K562 (cell line): ENCODE measurements at regions not wholly inside any gene's neighbourhood (a gene's known extent, or its start where the extent isn't known, plus 50 kb on each side); places are given as distances from the start of the nearest gene placed in this dataset.

Source experiments
- ATAC-seq: fragments of 200-7000 bp; cut with Tn5 transposase; 3 replicates; pipeline ENCODE4 v1.9.1; 2020; ENCODE audit warnings: moderate library complexity
- BruUV-seq: library from RNA; stranded (reverse); fragments of 400-500 nt; replicated peaks from 2 replicates; lab custom pipeline; 2021; lab: Mats Ljungman, UMichigan
- CTCF ChIA-PET: fragments of 300-600 bp; formaldehyde crosslinking; extraction: SDS; loops from one replicate; lab custom pipeline; 2021; ENCODE audit warnings: low intra/inter-chr PET ratio; lab: Yijun Ruan, JAX
- POLR2A ChIA-PET: fragments of 300-600, 350-650 bp; sonication (Branson Sonifier 250); formaldehyde crosslinking; extraction: SDS; loops from one replicate; lab custom pipeline; 2021; ENCODE audit warnings: antibody characterized with exemption, inconsistent platforms; lab: Yijun Ruan, JAX
- DNase-seq, 4 experiments: peaks; one replicate each; pipeline versions ENCODE4 v3.0.0 to v3.0.0-alpha.2; 2011 to 2018; ENCODE audit warnings: low spot score in 3 of 4, mixed read lengths in 3 of 4; ENCODE audit errors: extremely low read depth in 1 of 4
- FAIRE-seq: peaks from 2 replicates; lab custom pipeline; 2011; peaks lifted over from hg19 to GRCh38; lab: Jason Lieb, UNC
- H2AFZ ChIP-seq: 2 replicates; pipeline ENCODE4 v1.6.0; 2011; ENCODE audit warnings: low read depth, low read length, control low read depth, inconsistent platforms
- H3K27ac ChIP-seq: fragments of 200-600 bp; 3 replicates; pipeline ENCODE4 v1.8.0; 2011; ENCODE audit warnings: low read depth, mild to moderate bottlenecking, control low read depth, inconsistent platforms, low read length, moderate library complexity, mixed read lengths; ENCODE audit errors: extremely low read depth
- H3K27me3 ChIP-seq, 2 experiments: fragments of 300-600 bp in 1 of 2; 2 replicates in 1 of 2; 3 replicates in 1 of 2; pipeline versions ENCODE4 v1.6.0 to v1.8.0; 2011; ENCODE audit warnings: inconsistent platforms in 2 of 2, low read length in 2 of 2, mild to moderate bottlenecking in 1 of 2, mixed read lengths in 1 of 2, moderate library complexity in 1 of 2; ENCODE audit not compliant: control insufficient read depth in 2 of 2, insufficient read depth in 2 of 2
- H3K36me3 ChIP-seq: fragments of 300-600 bp; 3 replicates; pipeline ENCODE4 v1.8.0; 2011; ENCODE audit warnings: mild to moderate bottlenecking, low read length, inconsistent platforms; ENCODE audit not compliant: control insufficient read depth, insufficient read depth
- H3K4me1 ChIP-seq, 2 experiments: fragments of 200-600 bp in 1 of 2; replicated peaks in 1 of 2; 2 replicates in 1 of 2; 3 replicates in 1 of 2; pipeline versions ENCODE4 v1.5.1 to v1.8.0; 2011; ENCODE audit warnings: inconsistent platforms in 2 of 2, low read length in 2 of 2, mild to moderate bottlenecking in 1 of 2, mixed read lengths in 1 of 2, moderate library complexity in 1 of 2; ENCODE audit not compliant: control insufficient read depth in 2 of 2, insufficient read depth in 2 of 2
- H3K4me2 ChIP-seq: 2 replicates; pipeline ENCODE4 v1.6.1; 2011; ENCODE audit warnings: low read length, control low read depth, inconsistent platforms, mixed read lengths; ENCODE audit not compliant: insufficient read depth
- H3K4me3 ChIP-seq: fragments of 200-600 bp; sonication (generic), shearing (Covaris generic); 2 replicates; pipeline ENCODE4 v1.5.1; 2016; ENCODE audit warnings: control low read depth, inconsistent platforms
- H3K79me2 ChIP-seq: fragments of 200-600 bp; 3 replicates; pipeline ENCODE4 v1.8.0; 2011; ENCODE audit warnings: low read length, inconsistent platforms; ENCODE audit not compliant: control insufficient read depth, insufficient read depth
- H3K9ac ChIP-seq, 2 experiments: 2 replicates each; pipeline versions ENCODE4 v1.6.0 to v1.6.1; 2011; ENCODE audit warnings: low read depth in 2 of 2, low read length in 2 of 2, control low read depth in 1 of 2, inconsistent platforms in 1 of 2, mild to moderate bottlenecking in 1 of 2, mixed read lengths in 1 of 2; ENCODE audit not compliant: insufficient read depth in 1 of 2
- H3K9me1 ChIP-seq: one replicate; pipeline ENCODE4 v1.6.0; 2011; ENCODE audit warnings: inconsistent platforms, mild to moderate bottlenecking, low read length, moderate library complexity; ENCODE audit not compliant: control insufficient read depth, insufficient read depth
- H3K9me3 ChIP-seq: replicated peaks from 2 replicates; pipeline ENCODE4 v1.5.1; 2011; ENCODE audit warnings: low read depth, low read length, inconsistent platforms; ENCODE audit not compliant: control insufficient read depth, insufficient read depth
- H4K20me1 ChIP-seq: replicated peaks from 2 replicates; pipeline ENCODE4 v1.6.1; 2011; ENCODE audit warnings: low read length, inconsistent platforms, mixed read lengths; ENCODE audit not compliant: control insufficient read depth, insufficient read depth
- BCL6 ChIP-seq: fragments of 250-450 bp; sonication (Bioruptor Pico); IDR thresholded peaks from 2 replicates; pipeline ENCODE4 v1.4.0; 2020
- C11orf30 ChIP-seq: fragments of 450-650 bp; IDR thresholded peaks from 2 replicates; pipeline ENCODE4 v1.6.1; 2016; ENCODE audit warnings: low read depth, mild to moderate bottlenecking
- ELF1 ChIP-seq: fragments of 200-800 bp; sonication (Bioruptor generic); IDR thresholded peaks from 2 replicates; pipeline ENCODE4 v1.6.1; 2016; ENCODE audit warnings: missing genetic modification characterization, missing compliant biosample characterization
- FOXO4 ChIP-seq: fragments of 450-650 bp; formaldehyde crosslinking; IDR thresholded peaks from 2 replicates; pipeline ENCODE4 v1.4.0; 2020; ENCODE audit warnings: mild to moderate bottlenecking, moderate library complexity
- FOXP1 ChIP-seq: sonication (generic); formaldehyde crosslinking; IDR thresholded peaks from 2 replicates; pipeline ENCODE4 v1.8.0; 2022; ENCODE audit warnings: mild to moderate bottlenecking, missing genetic modification reagents
- GABPB2 ChIP-seq: fragments of 250-450 bp; sonication (Bioruptor Pico); conservative IDR thresholded peaks from 2 replicates; pipeline ENCODE4 v1.5.1; 2021; ENCODE audit warnings: mild to moderate bottlenecking
- MAFF ChIP-seq: IDR thresholded peaks from 2 replicates; pipeline ENCODE4 v1.6.1; 2012; ENCODE audit warnings: low read length, improper control_type of control experiment
- MAFG ChIP-seq: fragments of 450-650 bp; conservative IDR thresholded peaks from 2 replicates; pipeline ENCODE4 v1.6.1; 2016; ENCODE audit warnings: missing genetic modification characterization, missing compliant biosample characterization
- MAFK ChIP-seq: IDR thresholded peaks from 2 replicates; pipeline ENCODE4 v1.6.1; 2011; ENCODE audit warnings: low read length, improper control_type of control experiment
- NELFE ChIP-seq: IDR thresholded peaks from 2 replicates; pipeline ENCODE4 v1.6.1; 2011; ENCODE audit warnings: mild to moderate bottlenecking; ENCODE audit not compliant: insufficient read depth, insufficient read length
- RBM17 ChIP-seq: fragments of 200-400 bp; formaldehyde crosslinking; IDR thresholded peaks from 2 replicates; pipeline ENCODE4 v1.6.1; 2017; ENCODE audit warnings: low read depth, mild to moderate bottlenecking, low read length, borderline replicate concordance
- SRSF3 ChIP-seq: fragments of 200-400 bp; formaldehyde crosslinking; IDR thresholded peaks from 2 replicates; pipeline ENCODE4 v1.6.1; 2016; ENCODE audit warnings: mild to moderate bottlenecking, low read length, moderate library complexity; ENCODE audit not compliant: insufficient read depth
- ZNF316 ChIP-seq: fragments of 450-650 bp; IDR thresholded peaks from 2 replicates; pipeline ENCODE4 v1.6.1; 2016
- WGBS: fragments of 100-300 bp; shearing (Covaris generic); methylation state at CpG from one replicate; pipeline ENCODE4 v1.1.6; 2016; ENCODE audit warnings: low coverage, mixed read lengths; ENCODE audit not compliant: insufficient coverage; ENCODE audit errors: missing lambda C conversion rate; 5-methylcytosine and 5-hydroxymethylcytosine counted together
- in situ Hi-C: fragments of 300-500 bp; cut with MboI; formaldehyde crosslinking; loops from 4 replicates; pipeline ENCODE4 v1.15.0; 2018; ENCODE audit warnings: inconsistent platforms, mixed read lengths
- intact Hi-C: fragments of 100-400 bp; cut with micrococcal nuclease; formaldehyde crosslinking; loops from 2 replicates; pipeline ENCODE4 v1.14.2; 2022
- TF ChIP-seq, protein P1 (sequence below): fragments of 250-450 bp; sonication (Bioruptor Pico); IDR thresholded peaks from 2 replicates; pipeline ENCODE4 v1.8.0; 2022; ENCODE audit warnings: moderate library complexity, mild to moderate bottlenecking, inconsistent platforms
- TF ChIP-seq, protein P2 (sequence below): sonication (generic); formaldehyde crosslinking; IDR thresholded peaks from 2 replicates; pipeline ENCODE4 v1.8.1; 2023; ENCODE audit warnings: missing genetic modification reagents, mild to moderate bottlenecking, borderline replicate concordance
- TF ChIP-seq, protein P3 (sequence below): fragments of 250-450 bp; sonication (Bioruptor Pico); IDR thresholded peaks from 2 replicates; pipeline ENCODE4 v1.5.0; 2020; ENCODE audit warnings: mild to moderate bottlenecking

DNA sequence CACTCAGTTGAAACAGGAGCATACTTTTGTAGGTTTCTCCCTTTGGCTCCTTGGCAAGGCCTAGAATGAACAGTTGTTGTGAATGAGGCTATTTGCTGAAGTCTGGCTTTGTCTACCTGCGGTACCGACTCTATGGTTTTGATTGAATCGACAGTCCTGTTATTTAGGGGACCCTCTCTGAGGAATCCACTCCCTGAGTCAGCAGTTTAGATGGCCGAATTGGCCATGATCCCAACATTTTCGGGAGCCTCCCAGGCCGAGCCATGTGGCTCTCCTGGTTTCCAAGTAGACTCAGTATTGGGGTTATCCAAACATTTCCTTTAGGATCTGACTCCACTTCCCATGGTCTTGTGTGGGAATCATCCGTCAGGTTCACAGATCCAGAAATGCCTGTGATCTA lies 394.8 kb upstream of the MAF start:
- Histone ChIP-seq H3K27me3 (no peaks in the 10 kb centered on the region; a peak in 1 of 5 replicates), H3K4me2 (no peak overlapping the region), H3K27ac (no peak overlapping the region), H2AFZ (no peak overlapping the region), H3K4me3 (no peak overlapping the region), H3K79me2 (no peaks in the 10 kb centered on the region), H3K9ac (no peak overlapping the region; a peak in 1 of 4 replicates), H3K4me1 (peaks cover 3 to 18% of the 10 kb centered on the region in 2 experiments; a peak in 3 of 5 replicates), H4K20me1 (no peaks in the 10 kb centered on the region), H3K9me3 (no peaks in the 10 kb centered on the region), H3K36me3 (no peaks in the 10 kb centered on the region), H3K9me1 (no peaks in the 10 kb centered on the region)
- ATAC-seq: no peak
- CTCF ChIA-PET: no interaction called here
- in situ Hi-C loops (no loop called here), intact Hi-C loops (no loop called here)
- FAIRE-seq: no peak
- WGBS: 69% methylated on average over 7 of the region's 7 CpGs
- POLR2A ChIA-PET: no interaction called here
- no TSS peak for BruUV-seq
- no peak for DNase-seq
- TF ChIP-seq GABPB2 (CRISPR knock-in tag): no peak
- TF ChIP-seq MAFK: peak; percentile 83
- TF ChIP-seq BCL6 (CRISPR knock-in tag): no peak
- peak; percentile 76 for TF ChIP-seq MAFG (tag)
- TF ChIP-seq, protein P1, sequence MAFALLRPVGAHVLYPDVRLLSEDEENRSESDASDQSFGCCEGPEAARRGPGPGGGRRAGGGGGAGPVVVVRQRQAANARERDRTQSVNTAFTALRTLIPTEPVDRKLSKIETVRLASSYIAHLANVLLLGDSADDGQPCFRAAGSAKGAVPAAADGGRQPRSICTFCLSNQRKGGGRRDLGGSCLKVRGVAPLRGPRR: no peak
- TF ChIP-seq, protein P2, sequence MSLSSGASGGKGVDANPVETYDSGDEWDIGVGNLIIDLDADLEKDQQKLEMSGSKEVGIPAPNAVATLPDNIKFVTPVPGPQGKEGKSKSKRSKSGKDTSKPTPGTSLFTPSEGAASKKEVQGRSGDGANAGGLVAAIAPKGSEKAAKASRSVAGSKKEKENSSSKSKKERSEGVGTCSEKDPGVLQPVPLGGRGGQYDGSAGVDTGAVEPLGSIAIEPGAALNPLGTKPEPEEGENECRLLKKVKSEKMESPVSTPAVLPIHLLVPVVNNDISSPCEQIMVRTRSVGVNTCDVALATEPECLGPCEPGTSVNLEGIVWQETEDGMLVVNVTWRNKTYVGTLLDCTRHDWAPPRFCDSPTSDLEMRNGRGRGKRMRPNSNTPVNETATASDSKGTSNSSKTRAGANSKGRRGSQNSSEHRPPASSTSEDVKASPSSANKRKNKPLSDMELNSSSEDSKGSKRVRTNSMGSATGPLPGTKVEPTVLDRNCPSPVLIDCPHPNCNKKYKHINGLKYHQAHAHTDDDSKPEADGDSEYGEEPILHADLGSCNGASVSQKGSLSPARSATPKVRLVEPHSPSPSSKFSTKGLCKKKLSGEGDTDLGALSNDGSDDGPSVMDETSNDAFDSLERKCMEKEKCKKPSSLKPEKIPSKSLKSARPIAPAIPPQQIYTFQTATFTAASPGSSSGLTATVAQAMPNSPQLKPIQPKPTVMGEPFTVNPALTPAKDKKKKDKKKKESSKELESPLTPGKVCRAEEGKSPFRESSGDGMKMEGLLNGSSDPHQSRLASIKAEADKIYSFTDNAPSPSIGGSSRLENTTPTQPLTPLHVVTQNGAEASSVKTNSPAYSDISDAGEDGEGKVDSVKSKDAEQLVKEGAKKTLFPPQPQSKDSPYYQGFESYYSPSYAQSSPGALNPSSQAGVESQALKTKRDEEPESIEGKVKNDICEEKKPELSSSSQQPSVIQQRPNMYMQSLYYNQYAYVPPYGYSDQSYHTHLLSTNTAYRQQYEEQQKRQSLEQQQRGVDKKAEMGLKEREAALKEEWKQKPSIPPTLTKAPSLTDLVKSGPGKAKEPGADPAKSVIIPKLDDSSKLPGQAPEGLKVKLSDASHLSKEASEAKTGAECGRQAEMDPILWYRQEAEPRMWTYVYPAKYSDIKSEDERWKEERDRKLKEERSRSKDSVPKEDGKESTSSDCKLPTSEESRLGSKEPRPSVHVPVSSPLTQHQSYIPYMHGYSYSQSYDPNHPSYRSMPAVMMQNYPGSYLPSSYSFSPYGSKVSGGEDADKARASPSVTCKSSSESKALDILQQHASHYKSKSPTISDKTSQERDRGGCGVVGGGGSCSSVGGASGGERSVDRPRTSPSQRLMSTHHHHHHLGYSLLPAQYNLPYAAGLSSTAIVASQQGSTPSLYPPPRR (CRISPR knock-in tag): no peak
- TF ChIP-seq NELFE: no peak
- TF ChIP-seq ELF1 (tag): no peak
- TF ChIP-seq ZNF316: peak; percentile 87
- TF ChIP-seq FOXO4 (CRISPR knock-in tag): no peak
- TF ChIP-seq C11orf30: peak; percentile 85
- TF ChIP-seq, protein P3, sequence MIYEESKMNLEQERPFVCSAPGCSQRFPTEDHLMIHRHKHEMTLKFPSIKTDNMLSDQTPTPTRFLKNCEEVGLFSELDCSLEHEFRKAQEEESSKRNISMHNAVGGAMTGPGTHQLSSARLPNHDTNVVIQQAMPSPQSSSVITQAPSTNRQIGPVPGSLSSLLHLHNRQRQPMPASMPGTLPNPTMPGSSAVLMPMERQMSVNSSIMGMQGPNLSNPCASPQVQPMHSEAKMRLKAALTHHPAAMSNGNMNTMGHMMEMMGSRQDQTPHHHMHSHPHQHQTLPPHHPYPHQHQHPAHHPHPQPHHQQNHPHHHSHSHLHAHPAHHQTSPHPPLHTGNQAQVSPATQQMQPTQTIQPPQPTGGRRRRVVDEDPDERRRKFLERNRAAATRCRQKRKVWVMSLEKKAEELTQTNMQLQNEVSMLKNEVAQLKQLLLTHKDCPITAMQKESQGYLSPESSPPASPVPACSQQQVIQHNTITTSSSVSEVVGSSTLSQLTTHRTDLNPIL (CRISPR knock-in tag): no peak
- TF ChIP-seq RBM17: no peak
- TF ChIP-seq MAFF: peak; percentile 78
- no peak for TF ChIP-seq SRSF3
- TF ChIP-seq FOXP1 (CRISPR knock-in tag): no peak
